ENCODE measurements at regions not wholly inside any gene's neighbourhood (a gene's known extent, or its start where the extent isn't known, plus 50 kb on each side); places are given as distances from the start of the nearest gene placed in this dataset.
"Not testable (repeated sequence)": the region's sequence is repeated elsewhere in the genome, so short reads cannot be mapped to it uniquely, and the experiment has no call there.

GRCh38 chr1:221023482-221023881, 144.2 kb downstream of the HLX start:
- no peak for DNase-seq (ENCODE audit: extremely low read depth in 1 of 2, low read depth in 1 of 2)

GRCh38 chr1:221025501-221025900, 146.3 kb downstream of the HLX start:
- no peak for DNase-seq (ENCODE audit: extremely low read depth in 1 of 2, low read depth in 1 of 2)

- no peak for DNase-seq (ENCODE audit: extremely low read depth in 1 of 2, low read depth in 1 of 2)
Observed at GRCh38 chr1:221025956-221026355, 146.7 kb downstream of the HLX start.

GRCh38 chr1:221029981-221030649, 150.9 kb downstream of the HLX start:
- no peak for DNase-seq (ENCODE audit: extremely low read depth in 1 of 2, low read depth in 1 of 2)

GRCh38 chr1:221030990-221031389, 151.7 kb downstream of the HLX start:
- no peak for DNase-seq (ENCODE audit: extremely low read depth in 1 of 2, low read depth in 1 of 2)

- no peak for DNase-seq (ENCODE audit: extremely low read depth in 1 of 2, low read depth in 1 of 2)
Observed at GRCh38 chr1:221031458-221032203, 152.4 kb downstream of the HLX start.

- DNase-seq (ENCODE audit: extremely low read depth in 1 of 2, low read depth in 1 of 2): no peak
Observed at GRCh38 chr1:221032204-221032585, 153.0 kb downstream of the HLX start.

GRCh38 chr1:221032637-221033280, 153.5 kb downstream of the HLX start:
- DNase-seq (ENCODE audit: extremely low read depth in 1 of 2, low read depth in 1 of 2): no peak

GRCh38 chr1:221035662-221036153, 156.5 kb downstream of the HLX start:
- no peak for DNase-seq (ENCODE audit: extremely low read depth in 1 of 2, low read depth in 1 of 2)

- DNase-seq (ENCODE audit: extremely low read depth in 1 of 2, low read depth in 1 of 2): no peak
Observed at GRCh38 chr1:221039616-221040015, 160.4 kb downstream of the HLX start.

- DNase-seq (ENCODE audit: extremely low read depth in 1 of 2, low read depth in 1 of 2): no peak
Observed at GRCh38 chr1:221040101-221040500, 160.9 kb downstream of the HLX start.

- DNase-seq (ENCODE audit: extremely low read depth in 1 of 2, low read depth in 1 of 2): no peak
Observed at GRCh38 chr1:221040691-221041285, 161.5 kb downstream of the HLX start.

- DNase-seq (ENCODE audit: extremely low read depth in 1 of 2, low read depth in 1 of 2): no peak
Observed at GRCh38 chr1:221044538-221044937, 165.3 kb downstream of the HLX start.

GRCh38 chr1:221045151-221045550, 165.9 kb downstream of the HLX start:
- no peak for DNase-seq (ENCODE audit: extremely low read depth in 1 of 2, low read depth in 1 of 2)

GRCh38 chr1:221045842-221046831, 166.9 kb downstream of the HLX start:
- no peak for DNase-seq (ENCODE audit: extremely low read depth in 1 of 2, low read depth in 1 of 2)

GRCh38 chr1:221051391-221051790, 172.1 kb downstream of the HLX start:
- not testable (repeated sequence) for DNase-seq (ENCODE audit: extremely low read depth in 1 of 2, low read depth in 1 of 2)

GRCh38 chr1:221053889-221054288, 174.6 kb downstream of the HLX start:
- DNase-seq (ENCODE audit: extremely low read depth in 1 of 2, low read depth in 1 of 2): no peak

GRCh38 chr1:221059506-221059905, 180.3 kb downstream of the HLX start:
- DNase-seq (ENCODE audit: extremely low read depth in 1 of 2, low read depth in 1 of 2): no peak

- no peak for DNase-seq (ENCODE audit: extremely low read depth in 1 of 2, low read depth in 1 of 2)
Observed at GRCh38 chr1:221063651-221064050, 184.4 kb downstream of the HLX start.

- no peak for DNase-seq (ENCODE audit: extremely low read depth in 1 of 2, low read depth in 1 of 2)
Observed at GRCh38 chr1:221066351-221067001, 187.2 kb downstream of the HLX start.

Measured in stimulated activated CD8-positive, alpha-beta memory T cell treated with anti-CD3 and anti-CD28 coated beads, Interleukin-7, amount 100 ng/mL, for 48 hours (primary cell).